EH (cell line): ENCODE measurements at regions not wholly inside any gene's neighbourhood (a gene's known extent, or its start where the extent isn't known, plus 50 kb on each side); places are given as distances from the start of the nearest gene placed in this dataset.

Source experiments
- DNase-seq: peaks from one replicate; pipeline ENCODE4 v3.0.0-alpha.2; 2015; ENCODE audit warnings: low read depth

- DNase-seq, result no peak
Observed at GRCh38 chrX:5829469-5829868, 399.2 kb downstream of the NLGN4X start.

DNA sequence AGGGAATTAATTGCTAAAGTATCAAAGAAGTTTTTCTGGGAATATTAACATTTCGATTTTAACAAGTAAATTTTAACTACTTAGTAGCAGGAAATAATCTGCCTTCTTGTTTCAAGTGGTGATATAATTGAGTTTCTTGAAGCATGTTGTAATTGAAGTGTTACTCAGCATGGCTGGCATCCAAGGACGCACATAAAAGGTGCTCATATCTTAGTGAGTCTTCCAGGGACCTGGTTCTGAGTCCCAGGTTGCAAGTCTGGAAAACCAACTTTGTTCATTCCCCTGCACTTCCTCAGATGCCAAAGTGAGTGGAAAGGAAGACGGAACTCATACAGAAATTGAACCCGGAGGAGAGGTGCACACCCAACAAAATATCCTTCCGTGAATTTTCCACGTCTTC, 399.6 kb downstream of the NLGN4X start:
- no peak for DNase-seq

DNA sequence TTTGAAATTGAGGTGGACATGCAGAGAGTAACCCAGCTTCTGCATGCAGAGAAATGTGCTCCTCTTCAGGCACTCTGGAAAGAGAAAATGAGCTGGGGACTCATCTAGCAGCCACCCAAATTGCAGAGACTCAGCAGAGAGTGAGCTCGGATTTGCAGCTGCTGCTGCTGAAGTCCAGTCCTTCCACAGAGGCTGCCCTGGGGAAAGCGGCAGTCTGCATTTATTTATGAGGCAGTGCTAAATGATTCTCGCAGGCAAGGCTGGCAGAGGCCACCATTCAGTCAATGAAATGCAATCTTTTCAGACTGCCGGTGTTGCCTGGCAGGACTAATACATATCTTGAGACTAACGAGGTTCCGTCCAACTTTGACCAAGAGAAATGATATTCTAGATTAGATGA, 404.8 kb downstream of the NLGN4X start:
- DNase-seq, result no peak

DNA sequence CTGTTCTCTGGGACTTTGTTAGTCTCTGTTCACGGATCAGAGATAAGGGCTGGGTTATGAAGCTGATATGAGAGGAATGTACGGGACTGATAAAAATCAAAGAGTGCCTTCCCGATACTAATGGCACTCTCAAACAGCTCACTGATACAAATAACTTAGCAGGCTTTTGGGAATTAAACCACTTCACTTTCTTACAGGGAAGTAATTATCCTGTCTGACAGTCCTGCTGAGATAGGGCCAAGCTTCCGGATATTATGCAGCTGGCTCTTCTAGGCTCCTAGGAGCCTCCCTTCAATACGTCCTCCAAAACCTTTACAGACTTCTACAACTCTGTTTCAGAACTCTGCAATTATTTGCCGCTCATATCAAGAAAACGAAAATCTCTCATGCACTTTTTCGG, 418.0 kb downstream of the NLGN4X start:
- no peak for DNase-seq

- no peak for DNase-seq
Observed at GRCh38 chrX:5807181-5807580, 421.5 kb downstream of the NLGN4X start.

- no peak for DNase-seq
Observed at GRCh38 chrX:5802391-5802790, 426.3 kb downstream of the NLGN4X start.

DNA sequence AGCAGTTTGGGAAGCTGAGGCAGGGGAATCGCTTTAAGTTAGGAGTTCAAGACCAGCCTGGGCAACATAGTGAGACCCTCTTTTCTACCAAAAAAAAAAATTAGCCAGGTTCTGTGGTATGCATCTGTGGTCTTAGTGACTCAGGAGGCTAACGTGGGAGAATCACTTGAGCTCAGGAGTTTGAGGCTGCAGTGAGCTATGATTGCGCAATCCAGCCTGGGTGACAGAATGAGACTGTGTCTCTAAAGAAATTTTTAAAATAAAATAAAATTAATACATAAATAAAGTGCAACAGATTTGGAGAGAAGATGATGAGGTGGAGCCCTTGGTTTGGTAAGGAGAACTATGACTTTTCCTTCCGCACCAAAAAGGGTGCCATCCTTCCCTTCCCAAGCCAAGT, 436.9 kb downstream of the NLGN4X start:
- DNase-seq, result no peak

DNA sequence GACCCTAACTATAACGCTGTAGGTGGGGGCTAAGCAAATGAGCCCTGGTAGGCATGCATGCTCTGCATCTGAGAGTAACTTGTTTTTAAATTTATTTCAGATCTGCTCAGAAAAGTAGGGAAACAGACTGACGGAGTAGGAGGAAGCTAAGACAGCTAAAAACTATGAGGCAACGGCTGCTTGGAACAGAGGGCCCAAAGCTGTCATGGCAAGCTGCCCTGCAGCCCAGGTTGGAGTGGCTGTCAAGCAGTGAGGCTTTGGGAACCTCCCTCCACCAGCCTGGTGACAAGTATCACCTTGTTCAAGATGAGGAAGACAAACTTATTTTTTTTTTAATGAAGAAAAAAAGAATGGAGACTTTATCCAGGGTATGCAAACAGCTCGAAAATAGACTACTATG, 439.8 kb downstream of the NLGN4X start:
- DNase-seq, result no peak

DNA sequence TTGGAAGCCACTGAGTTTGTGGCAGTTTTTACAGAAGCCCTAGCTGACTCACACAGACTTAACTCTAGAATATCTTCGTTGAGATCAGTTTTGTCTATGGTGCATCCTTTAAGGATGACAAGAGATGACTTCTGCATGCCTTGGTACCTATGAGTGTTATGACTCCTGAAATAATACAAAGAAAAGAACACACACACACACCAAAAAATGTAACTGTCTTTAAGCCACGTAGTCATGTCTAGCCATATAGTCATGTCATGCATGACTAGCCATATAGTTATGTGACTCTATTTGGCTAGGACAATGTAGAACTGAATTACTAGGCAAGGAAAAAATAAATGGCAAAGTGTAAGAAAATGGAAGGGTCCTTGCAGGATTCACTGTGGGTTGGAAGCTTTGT, 447.8 kb downstream of the NLGN4X start:
- no peak for DNase-seq

GRCh38 chrX:5775846-5776430, 452.7 kb downstream of the NLGN4X start:
- no peak for DNase-seq

GRCh38 chrX:5774446-5774845, 454.2 kb downstream of the NLGN4X start:
- no peak for DNase-seq

DNA sequence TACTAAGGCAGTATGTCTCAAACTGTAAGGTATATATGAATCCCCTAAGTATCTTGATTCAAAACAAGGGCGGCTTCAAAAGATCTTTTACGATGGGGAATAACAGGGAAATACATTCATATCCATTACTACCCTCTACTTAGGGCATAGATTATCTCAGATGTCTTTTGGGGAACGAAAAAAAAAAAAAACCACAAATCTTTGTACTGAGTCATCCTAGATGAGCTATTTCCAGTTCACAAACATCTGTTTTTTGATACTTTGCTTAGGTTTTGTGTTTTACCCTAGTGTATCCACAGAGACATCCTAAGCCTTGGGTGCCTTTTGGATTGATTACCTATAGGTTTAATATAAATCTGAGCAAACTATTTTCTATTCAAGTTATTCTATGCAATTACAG, 457.2 kb downstream of the NLGN4X start:
- no peak for DNase-seq

- DNase-seq, result no peak
Observed at GRCh38 chrX:5756616-5757015, 472.1 kb downstream of the NLGN4X start.

DNA sequence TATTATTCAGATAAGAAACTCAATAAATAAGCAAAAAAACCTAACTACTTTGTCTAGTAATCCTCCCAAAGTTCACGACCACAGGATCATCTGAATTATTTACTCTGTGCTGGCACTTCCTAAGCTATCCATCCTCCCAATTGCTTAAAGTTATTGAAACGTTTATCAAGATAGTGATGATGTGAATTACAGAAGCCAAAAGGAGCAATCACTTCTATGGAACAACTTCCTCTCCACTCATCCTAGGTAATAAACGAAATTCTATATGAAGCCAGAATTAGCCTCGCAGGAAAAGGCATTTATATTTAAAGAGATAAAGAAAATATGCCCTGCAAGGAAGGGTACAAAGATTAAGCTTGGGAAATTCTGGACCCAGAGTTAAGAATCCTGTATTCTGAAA, 475.4 kb downstream of the NLGN4X start:
- no peak for DNase-seq

- DNase-seq, result no peak
Observed at GRCh38 chrX:5752831-5753230, 475.8 kb downstream of the NLGN4X start.

- DNase-seq, result no peak
Observed at GRCh38 chrX:5748586-5749150, 480.0 kb downstream of the NLGN4X start.

DNA sequence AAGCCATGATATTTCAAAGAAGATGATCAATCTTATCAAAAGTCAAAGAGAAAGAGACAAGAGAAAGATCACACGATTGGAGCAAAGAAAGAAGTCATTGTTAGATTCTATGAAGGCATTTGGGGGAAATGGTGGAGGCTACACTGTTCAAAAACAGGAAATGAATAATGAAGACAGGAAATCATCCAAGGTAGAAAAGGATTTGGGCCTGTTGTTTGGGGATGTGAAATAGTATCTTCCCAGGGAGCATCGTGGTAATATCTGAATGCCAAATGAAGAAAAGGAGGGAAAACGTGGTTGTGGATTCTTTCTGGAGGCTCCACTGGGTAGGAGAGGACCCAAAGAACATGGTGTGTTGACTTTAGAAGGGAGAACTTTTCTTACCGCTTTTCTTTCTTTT, 482.4 kb downstream of the NLGN4X start:
- no peak for DNase-seq

- no peak for DNase-seq
Observed at GRCh38 chrX:5733501-5733900, 495.2 kb downstream of the NLGN4X start.

GRCh38 chrX:5730556-5730955, 498.1 kb downstream of the NLGN4X start:
- no peak for DNase-seq

- no peak for DNase-seq
Observed at GRCh38 chrX:5726224-5726623, 502.4 kb downstream of the NLGN4X start.

- DNase-seq, result no peak
Observed at GRCh38 chrX:5724123-5724522, 504.5 kb downstream of the NLGN4X start.

DNA sequence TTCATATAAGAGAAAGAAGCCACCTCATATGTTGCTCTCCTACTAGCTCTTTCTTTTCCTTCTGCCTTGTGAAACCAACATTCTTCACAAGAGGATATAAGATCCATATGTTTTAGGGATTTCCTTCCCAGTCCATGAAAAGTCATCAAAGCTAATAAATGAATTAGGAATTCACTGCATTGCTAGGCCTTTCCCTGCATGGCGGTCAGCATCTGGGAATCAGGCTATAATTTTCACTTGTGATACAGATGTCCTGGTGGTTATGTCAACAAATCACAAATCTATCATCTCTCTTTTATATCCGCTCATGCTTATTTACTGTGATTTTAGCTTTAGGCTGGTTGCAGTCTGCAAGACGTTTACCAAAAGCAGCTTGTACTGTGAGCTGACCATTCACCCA, 510.0 kb downstream of the NLGN4X start:
- DNase-seq, result no peak

DNA sequence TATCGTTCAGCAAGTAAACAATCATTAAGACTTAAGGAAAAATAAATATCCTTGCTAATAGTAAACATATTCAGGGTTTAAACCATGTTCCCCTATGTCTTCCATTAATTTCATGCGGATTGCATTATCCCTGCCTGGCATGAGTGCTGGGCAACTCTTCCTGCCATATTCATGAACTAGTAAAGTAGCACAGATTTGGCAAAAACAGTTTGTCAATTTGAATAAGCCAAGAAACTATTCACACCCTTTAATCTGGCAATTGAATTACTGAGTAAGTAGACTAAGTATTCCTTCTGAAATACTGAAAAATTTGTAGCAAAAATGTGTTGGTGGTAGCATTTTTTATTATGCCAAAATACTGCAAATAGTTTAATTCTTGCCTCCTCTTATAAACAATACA, 512.0 kb downstream of the NLGN4X start:
- DNase-seq, result no peak

GRCh38 chrX:5708251-5708650, 520.4 kb downstream of the NLGN4X start:
- no peak for DNase-seq

- DNase-seq, result no peak
Observed at GRCh38 chrX:5702890-5703289, 525.8 kb downstream of the NLGN4X start.
